Gastroesophageal sphincter (tissue), 4 donors: ENCODE measurements at regions not wholly inside any gene's neighbourhood (a gene's known extent, or its start where the extent isn't known, plus 50 kb on each side); places are given as distances from the start of the nearest gene placed in this dataset.

Experiments used
- ATAC-seq: fragments of 150-250 bp; one replicate; pipeline ENCODE4 v1.9.1; 2016; ENCODE audit warnings: mild to moderate bottlenecking, moderate library complexity
- H3K27ac ChIP-seq, 4 donors: fragments of 200-600 bp; sonication (generic) in 3 of 4; 1 replicate in 3 of 4; 2 replicates in 1 of 4; pipeline ENCODE4 v1.5.1; 2016 to 2019
- H3K27me3 ChIP-seq: fragments of 200-600 bp; sonication (generic); one replicate; pipeline ENCODE4 v1.5.1; 2019
- H3K36me3 ChIP-seq, 2 donors: fragments of 200-600 bp; sonication (generic); one replicate each; pipeline ENCODE4 v1.5.1; 2019; ENCODE audit warnings: control low read depth in 1 of 2
- H3K4me1 ChIP-seq, 3 donors: fragments of 200-600 bp; sonication (generic); 1 replicate in 2 of 3; 2 replicates in 1 of 3; pipeline ENCODE4 v1.5.1; 2016 to 2019; ENCODE audit warnings: control low read depth in 2 of 3
- H3K4me3 ChIP-seq, 2 donors: fragments of 200-600 bp; sonication (generic); one replicate each; pipeline ENCODE4 v1.5.1; 2019; ENCODE audit warnings: mild to moderate bottlenecking in 1 of 2, moderate library complexity in 1 of 2
- H3K9me3 ChIP-seq, 3 donors: fragments of 200-600 bp; sonication (generic); one replicate each; pipeline ENCODE4 v1.5.1; 2017 to 2019; ENCODE audit warnings: control low read depth in 2 of 3
- CTCF ChIP-seq, 4 experiments: fragments of 200-600 bp in 2 of 4; fragments of 450-650 bp in 2 of 4; sonication (generic) in 1 of 4; IDR thresholded peaks; one replicate each; pipeline ENCODE4 v1.5.1; 2017 to 2019; ENCODE audit warnings: antibody characterized with exemption in 4 of 4, mild to moderate bottlenecking in 2 of 4, moderate library complexity in 2 of 4
- EP300 ChIP-seq: sonication (generic); formaldehyde crosslinking; IDR thresholded peaks from one replicate; pipeline ENCODE4 v1.6.1; 2017; ENCODE audit warnings: antibody characterized with exemption, mild to moderate bottlenecking
- POLR2A ChIP-seq, 2 donors: fragments of 450-650 bp; IDR thresholded peaks; one replicate each; pipeline ENCODE4 v1.6.1; 2017; ENCODE audit warnings: antibody characterized with exemption in 2 of 2, mild to moderate bottlenecking in 2 of 2, moderate library complexity in 1 of 2
- POLR2AphosphoS5 ChIP-seq: sonication (generic); formaldehyde crosslinking; IDR thresholded peaks from one replicate; pipeline ENCODE4 v1.6.1; 2017; ENCODE audit warnings: antibody characterized with exemption
- WGBS, 2 donors: methylation state at CpG; one replicate each; pipeline ENCODE4 v1.1.5; 2018; ENCODE audit warnings: low coverage in 1 of 2; 5-methylcytosine and 5-hydroxymethylcytosine counted together
- small RNA-seq, 4 donors: library from RNA; depleted of rRNA; stranded (forward); fragments of <200 nt; gene quantifications; one replicate each; pipeline ENCODE3, GENCODE V24; 2016

GRCh38 chr1:78437941-78438340 lies 52.8 kb upstream of the PTGFR start:
- Histone ChIP-seq H3K36me3 (no peaks in the 10 kb centered on the region), H3K4me3 (no peak overlapping the region), H3K27me3 (no peaks in the 10 kb centered on the region), H3K4me1 (no peaks in the 10 kb centered on the region), H3K9me3 (no peaks in the 10 kb centered on the region), H3K27ac (no peak overlapping the region)
- WGBS, 2 donors = 73 to 82% methylated on average over 1 of the region's 1 CpG
- no peak for TF ChIP-seq POLR2AphosphoS5
- no peak for TF ChIP-seq POLR2A (IDR thresholded peaks at IDR 0.05)
- TF ChIP-seq CTCF (IDR thresholded peaks at IDR 0.05) = no peak
- TF ChIP-seq EP300 = no peak
- no peak for ATAC-seq

DNA sequence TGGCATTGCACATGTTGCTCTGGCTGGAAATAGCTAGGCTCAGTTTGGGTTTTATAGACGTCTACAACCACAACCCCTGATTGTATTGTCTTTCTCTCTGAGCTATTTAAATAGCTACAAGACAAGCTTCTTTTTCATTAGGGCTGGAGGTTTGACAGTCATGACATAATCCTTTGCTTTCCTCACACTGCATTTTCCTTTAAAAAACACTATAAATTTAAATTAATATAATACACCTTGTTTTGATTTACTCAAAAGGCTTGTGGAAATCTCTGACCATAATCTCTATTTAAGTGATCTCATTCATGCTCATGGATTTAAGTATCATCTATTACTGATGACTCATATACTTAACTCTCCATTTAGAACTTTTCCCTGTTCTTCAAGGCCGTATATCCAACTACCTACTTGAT lies 50.4 kb upstream of the PTGFR start:
- no peaks in the 10 kb centered on the region for H3K27me3 ChIP-seq
- no peak overlapping the region for H3K4me3 ChIP-seq
- 31 to 56% methylated on average over 2 of the region's 2 CpGs for WGBS, 2 donors
- TF ChIP-seq POLR2AphosphoS5 = no peak
- no peak for TF ChIP-seq EP300
- TF ChIP-seq POLR2A (IDR thresholded peaks at IDR 0.05) = no peak
- no peak for TF ChIP-seq CTCF (IDR thresholded peaks at IDR 0.05)
- no peak overlapping the region for H3K27ac ChIP-seq
- H3K9me3 ChIP-seq = no peaks in the 10 kb centered on the region
- H3K36me3 ChIP-seq = no peaks in the 10 kb centered on the region
- no peaks in the 10 kb centered on the region for H3K4me1 ChIP-seq
- no peak for ATAC-seq

Small RNA genes in the stretch of these regions (small RNA-seq; reads per million reads assigned to genes)
- gene AC096531.1 = 0 reads per million in 4 donors
- gene RNA5SP23 = 0.18 to 3.5 (median 0.81) reads per million in 4 donors
